Neural cell (in vitro differentiated cells): ENCODE measurements at regions not wholly inside any gene's neighbourhood (a gene's known extent, or its start where the extent isn't known, plus 50 kb on each side); places are given as distances from the start of the nearest gene placed in this dataset.

Experiments
- H2AFZ ChIP-seq: fragments of 200-600, 300-800 bp; sonication (generic), shearing (Covaris generic); 2 replicates; pipeline ENCODE4 v1.6.0; 2014; ENCODE audit warnings: low read depth, mild to moderate bottlenecking, antibody characterized with exemption, low read length, moderate library complexity
- H3F3A ChIP-seq: fragments of 200-600 bp; shearing (Covaris generic); 2 replicates; pipeline ENCODE4 v1.6.1; 2016; ENCODE audit warnings: mild to moderate bottlenecking, moderate library complexity, mixed read lengths, antibody characterized with exemption, low read length; ENCODE audit not compliant: insufficient read depth, poor library complexity, severe bottlenecking
- H3K27ac ChIP-seq: fragments of 200-600, 300-800 bp; sonication (generic), shearing (Covaris generic); 2 replicates; pipeline ENCODE4 v1.5.1; 2014; ENCODE audit warnings: mild to moderate bottlenecking, low read length, moderate library complexity
- H3K27me3 ChIP-seq: fragments of 300-800, 200-600 bp; sonication (generic), shearing (Covaris generic); 2 replicates; pipeline ENCODE4 v1.6.0; 2014; ENCODE audit warnings: mild to moderate bottlenecking, low read depth, low read length, moderate library complexity; ENCODE audit not compliant: insufficient read depth
- H3K36me3 ChIP-seq: fragments of 300-800, 200-600 bp; sonication (generic), shearing (Covaris generic); 2 replicates; pipeline ENCODE4 v1.5.1; 2014; ENCODE audit warnings: mild to moderate bottlenecking, antibody characterized with exemption, low read length, moderate library complexity; ENCODE audit not compliant: insufficient read depth
- H3K4me2 ChIP-seq: fragments of 300-800, 200-600 bp; sonication (generic), shearing (Covaris generic); 2 replicates; pipeline ENCODE4 v1.6.0; 2014; ENCODE audit warnings: mild to moderate bottlenecking, low read length
- H3K4me3 ChIP-seq: fragments of 300-800, 200-600 bp; sonication (generic), shearing (Covaris generic); 2 replicates; pipeline ENCODE4 v1.5.1; 2014; ENCODE audit warnings: mild to moderate bottlenecking, low read length, moderate library complexity
- H3K79me2 ChIP-seq: fragments of 200-600 bp; shearing (Covaris generic); replicated peaks from 2 replicates; pipeline ENCODE4 v1.6.0; 2014; ENCODE audit warnings: mild to moderate bottlenecking, low read length, moderate library complexity; ENCODE audit not compliant: insufficient read depth
- H3K9ac ChIP-seq: fragments of 300-800, 200-600 bp; sonication (generic), shearing (Covaris generic); 2 replicates; pipeline ENCODE4 v1.6.1; 2016; ENCODE audit warnings: mild to moderate bottlenecking, low read length, mixed read lengths
- H3K9me2 ChIP-seq: fragments of 200-600 bp; shearing (Covaris generic); 2 replicates; pipeline ENCODE4 v1.6.1; 2016; ENCODE audit warnings: mild to moderate bottlenecking, low read length, mixed read lengths; ENCODE audit not compliant: insufficient read depth
- H3K9me3 ChIP-seq: fragments of 200-600, 300-800 bp; sonication (generic), shearing (Covaris generic); 2 replicates; pipeline ENCODE4 v1.6.1; 2016; ENCODE audit warnings: mild to moderate bottlenecking, mixed run types, low read length, moderate library complexity, mixed read lengths
- H4K20me1 ChIP-seq: fragments of 200-600 bp; shearing (Covaris generic); 2 replicates; pipeline ENCODE4 v1.6.1; 2016; ENCODE audit warnings: mild to moderate bottlenecking, mixed run types; ENCODE audit not compliant: insufficient read depth
- EP300 ChIP-seq: fragments of 450-650 bp; conservative IDR thresholded peaks from 2 replicates; pipeline ENCODE4 v1.6.1; 2014; ENCODE audit warnings: antibody characterized with exemption, mild to moderate bottlenecking, moderate library complexity; ENCODE audit not compliant: poor library complexity, severe bottlenecking
- EZH2 ChIP-seq: fragments of 200-600, 300-800 bp; shearing (Covaris generic), sonication (generic); IDR thresholded peaks from 2 replicates; pipeline ENCODE4 v1.6.1; 2014; ENCODE audit warnings: antibody characterized with exemption, low read length, borderline replicate concordance, mild to moderate bottlenecking; ENCODE audit not compliant: insufficient read depth, poor library complexity, severe bottlenecking
- MXI1 ChIP-seq: fragments of 450-650 bp; conservative IDR thresholded peaks from 2 replicates; pipeline ENCODE4 v1.6.1; 2014; ENCODE audit warnings: antibody characterized with exemption, mild to moderate bottlenecking; ENCODE audit not compliant: poor library complexity, severe bottlenecking
- POLR2AphosphoS5 ChIP-seq: IDR thresholded peaks from 2 replicates; pipeline ENCODE4 v1.6.1; 2012
- RAD21 ChIP-seq: fragments of 450-650 bp; conservative IDR thresholded peaks from 2 replicates; pipeline ENCODE4 v1.6.1; 2014; ENCODE audit warnings: antibody characterized with exemption, mild to moderate bottlenecking, moderate library complexity
- SMC3 ChIP-seq: fragments of 450-650 bp; conservative IDR thresholded peaks from 2 replicates; pipeline ENCODE4 v1.6.1; 2014; ENCODE audit warnings: antibody characterized with exemption, mild to moderate bottlenecking, moderate library complexity; ENCODE audit not compliant: poor library complexity
- TAF1 ChIP-seq: IDR thresholded peaks from 2 replicates; pipeline ENCODE4 v1.6.1; 2012; ENCODE audit warnings: low read depth
- TF ChIP-seq, protein P1 (sequence below): fragments of 450-650 bp; IDR thresholded peaks from 2 replicates; pipeline ENCODE4 v1.5.1; 2014; ENCODE audit warnings: antibody characterized with exemption, mild to moderate bottlenecking, moderate library complexity; ENCODE audit not compliant: poor library complexity, severe bottlenecking
- TF ChIP-seq, protein P2 (sequence below): IDR thresholded peaks from 2 replicates; pipeline ENCODE4 v1.6.1; 2012; ENCODE audit warnings: borderline replicate concordance

DNA sequence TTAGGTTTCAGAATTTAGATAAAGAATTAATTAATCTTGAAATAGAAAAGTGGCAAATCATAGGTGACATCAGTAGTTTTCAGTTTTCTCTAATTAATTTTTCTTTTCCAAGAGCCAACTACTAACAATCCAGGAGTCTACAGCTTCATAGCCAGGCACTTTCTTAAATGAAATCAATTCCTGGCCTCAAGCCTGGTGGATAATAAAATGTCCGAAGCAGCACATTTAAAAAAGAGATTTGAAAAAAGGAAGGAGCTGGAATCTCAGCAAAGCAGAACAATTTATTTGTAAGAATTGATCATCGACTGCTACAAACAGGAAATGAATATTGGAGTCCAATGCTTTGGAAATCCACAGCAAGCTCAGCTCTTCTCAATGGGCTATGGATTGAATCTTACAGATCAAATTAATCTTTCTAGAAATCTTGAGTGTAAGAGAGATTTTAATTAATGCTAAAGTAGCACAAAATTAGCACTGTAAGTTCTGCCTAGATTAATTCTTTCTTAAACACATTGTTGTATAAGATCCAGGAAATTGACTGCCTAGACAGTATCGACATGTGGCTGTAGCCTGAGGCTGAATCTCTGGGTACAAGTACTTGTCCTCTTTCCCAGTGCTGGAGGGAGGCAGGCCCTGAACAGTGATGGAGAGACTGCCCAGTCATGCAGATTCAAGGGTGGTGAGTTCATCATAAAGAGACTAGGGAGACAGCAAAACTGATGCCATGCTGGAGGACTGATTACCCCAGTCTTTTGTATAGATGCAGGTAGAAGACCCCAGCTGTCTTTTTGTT lies 167.8 kb upstream of the POU2AF2 start:
- no peaks in the 10 kb centered on the region for H4K20me1 ChIP-seq
- no peaks in the 10 kb centered on the region for H3K79me2 ChIP-seq
- no peaks in the 10 kb centered on the region for H3K27me3 ChIP-seq
- no peaks in the 10 kb centered on the region for H3F3A ChIP-seq
- H3K36me3 ChIP-seq, result no peaks in the 10 kb centered on the region
- no peaks in the 10 kb centered on the region for H3K9me3 ChIP-seq
- no peak overlapping the region for H3K9ac ChIP-seq
- no peak overlapping the region for H3K27ac ChIP-seq
- no peak overlapping the region for H3K4me2 ChIP-seq
- no peak overlapping the region for H3K4me3 ChIP-seq
- TF ChIP-seq, protein P1, sequence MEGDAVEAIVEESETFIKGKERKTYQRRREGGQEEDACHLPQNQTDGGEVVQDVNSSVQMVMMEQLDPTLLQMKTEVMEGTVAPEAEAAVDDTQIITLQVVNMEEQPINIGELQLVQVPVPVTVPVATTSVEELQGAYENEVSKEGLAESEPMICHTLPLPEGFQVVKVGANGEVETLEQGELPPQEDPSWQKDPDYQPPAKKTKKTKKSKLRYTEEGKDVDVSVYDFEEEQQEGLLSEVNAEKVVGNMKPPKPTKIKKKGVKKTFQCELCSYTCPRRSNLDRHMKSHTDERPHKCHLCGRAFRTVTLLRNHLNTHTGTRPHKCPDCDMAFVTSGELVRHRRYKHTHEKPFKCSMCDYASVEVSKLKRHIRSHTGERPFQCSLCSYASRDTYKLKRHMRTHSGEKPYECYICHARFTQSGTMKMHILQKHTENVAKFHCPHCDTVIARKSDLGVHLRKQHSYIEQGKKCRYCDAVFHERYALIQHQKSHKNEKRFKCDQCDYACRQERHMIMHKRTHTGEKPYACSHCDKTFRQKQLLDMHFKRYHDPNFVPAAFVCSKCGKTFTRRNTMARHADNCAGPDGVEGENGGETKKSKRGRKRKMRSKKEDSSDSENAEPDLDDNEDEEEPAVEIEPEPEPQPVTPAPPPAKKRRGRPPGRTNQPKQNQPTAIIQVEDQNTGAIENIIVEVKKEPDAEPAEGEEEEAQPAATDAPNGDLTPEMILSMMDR, result no peak
- TF ChIP-seq EP300 (no peak), POLR2AphosphoS5 (no peak), TAF1 (no peak), SMC3 (no peak), EZH2 (no peak), RAD21 (no peak), MXI1 (no peak)
- TF ChIP-seq, protein P2, sequence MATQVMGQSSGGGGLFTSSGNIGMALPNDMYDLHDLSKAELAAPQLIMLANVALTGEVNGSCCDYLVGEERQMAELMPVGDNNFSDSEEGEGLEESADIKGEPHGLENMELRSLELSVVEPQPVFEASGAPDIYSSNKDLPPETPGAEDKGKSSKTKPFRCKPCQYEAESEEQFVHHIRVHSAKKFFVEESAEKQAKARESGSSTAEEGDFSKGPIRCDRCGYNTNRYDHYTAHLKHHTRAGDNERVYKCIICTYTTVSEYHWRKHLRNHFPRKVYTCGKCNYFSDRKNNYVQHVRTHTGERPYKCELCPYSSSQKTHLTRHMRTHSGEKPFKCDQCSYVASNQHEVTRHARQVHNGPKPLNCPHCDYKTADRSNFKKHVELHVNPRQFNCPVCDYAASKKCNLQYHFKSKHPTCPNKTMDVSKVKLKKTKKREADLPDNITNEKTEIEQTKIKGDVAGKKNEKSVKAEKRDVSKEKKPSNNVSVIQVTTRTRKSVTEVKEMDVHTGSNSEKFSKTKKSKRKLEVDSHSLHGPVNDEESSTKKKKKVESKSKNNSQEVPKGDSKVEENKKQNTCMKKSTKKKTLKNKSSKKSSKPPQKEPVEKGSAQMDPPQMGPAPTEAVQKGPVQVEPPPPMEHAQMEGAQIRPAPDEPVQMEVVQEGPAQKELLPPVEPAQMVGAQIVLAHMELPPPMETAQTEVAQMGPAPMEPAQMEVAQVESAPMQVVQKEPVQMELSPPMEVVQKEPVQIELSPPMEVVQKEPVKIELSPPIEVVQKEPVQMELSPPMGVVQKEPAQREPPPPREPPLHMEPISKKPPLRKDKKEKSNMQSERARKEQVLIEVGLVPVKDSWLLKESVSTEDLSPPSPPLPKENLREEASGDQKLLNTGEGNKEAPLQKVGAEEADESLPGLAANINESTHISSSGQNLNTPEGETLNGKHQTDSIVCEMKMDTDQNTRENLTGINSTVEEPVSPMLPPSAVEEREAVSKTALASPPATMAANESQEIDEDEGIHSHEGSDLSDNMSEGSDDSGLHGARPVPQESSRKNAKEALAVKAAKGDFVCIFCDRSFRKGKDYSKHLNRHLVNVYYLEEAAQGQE, result no peak
- H2AFZ ChIP-seq, result no peak overlapping the region
- no peaks in the 10 kb centered on the region for H3K9me2 ChIP-seq

DNA sequence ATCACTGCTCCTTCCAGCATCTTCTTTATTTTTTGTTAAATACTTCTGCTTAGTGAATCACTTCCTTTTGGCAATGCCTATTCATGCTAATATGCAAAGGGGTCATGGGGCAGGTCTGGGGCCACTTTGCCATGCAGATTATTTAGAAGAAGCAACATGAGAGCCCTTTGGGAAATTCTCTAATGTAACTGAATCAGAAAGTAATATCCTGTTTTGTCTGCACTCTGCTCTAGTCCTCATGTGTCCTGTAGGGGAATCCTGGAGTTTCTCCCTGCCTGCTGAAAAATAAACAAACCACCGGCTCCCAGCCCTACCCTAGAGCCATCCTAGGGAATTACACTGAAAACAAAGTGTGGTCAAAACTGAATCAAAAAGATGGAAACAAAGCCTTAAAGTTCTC lies 176.5 kb upstream of the POU2AF2 start:
- no peaks in the 10 kb centered on the region for H3K79me2 ChIP-seq
- no peak overlapping the region for H3K4me2 ChIP-seq
- H3K9me2 ChIP-seq, result no peaks in the 10 kb centered on the region
- no peaks in the 10 kb centered on the region for H4K20me1 ChIP-seq
- no peak overlapping the region for H3K9ac ChIP-seq
- no peak overlapping the region for H3K27ac ChIP-seq
- H3K27me3 ChIP-seq, result no peaks in the 10 kb centered on the region
- no peak overlapping the region for H2AFZ ChIP-seq
- no peak overlapping the region for H3K4me3 ChIP-seq
- H3F3A ChIP-seq, result no peaks in the 10 kb centered on the region
- TF ChIP-seq SMC3, result no peak
- H3K36me3 ChIP-seq, result no peaks in the 10 kb centered on the region
- H3K9me3 ChIP-seq, result peaks cover 7% of the 10 kb centered on the region
